HEK293T (cell line): ENCODE measurements at regions not wholly inside any gene's neighbourhood (a gene's known extent, or its start where the extent isn't known, plus 50 kb on each side); places are given as distances from the start of the nearest gene placed in this dataset.

Source experiments
- BHLHE40 ChIP-seq: fragments of 450-650 bp; IDR thresholded peaks from 2 replicates; pipeline ENCODE4 v1.6.1; 2016; ENCODE audit warnings: mild to moderate bottlenecking, moderate library complexity, borderline replicate concordance
- CTBP1 ChIP-seq: fragments of 450-650 bp; IDR thresholded peaks from 2 replicates; pipeline ENCODE4 v1.6.1; 2016; ENCODE audit warnings: borderline replicate concordance
- ELF4 ChIP-seq: fragments of 450-650 bp; IDR thresholded peaks from 2 replicates; pipeline ENCODE4 v1.6.1; 2017; ENCODE audit warnings: antibody characterized with exemption
- FOXA1 ChIP-seq: fragments of 450-650 bp; IDR thresholded peaks from 2 replicates; pipeline ENCODE4 v1.6.1; 2016; ENCODE audit warnings: mild to moderate bottlenecking
- FOXM1 ChIP-seq: fragments of 450-650 bp; IDR thresholded peaks from 2 replicates; pipeline ENCODE4 v1.6.1; 2017; ENCODE audit warnings: mild to moderate bottlenecking, borderline replicate concordance
- HDGF ChIP-seq: fragments of 450-650 bp; IDR thresholded peaks from 2 replicates; pipeline ENCODE4 v1.6.1; 2017; ENCODE audit warnings: antibody characterized with exemption, borderline replicate concordance
- LEF1 ChIP-seq: fragments of 450-650 bp; IDR thresholded peaks from 2 replicates; pipeline ENCODE4 v1.6.1; 2017; ENCODE audit warnings: mild to moderate bottlenecking, borderline replicate concordance
- SP1 ChIP-seq: fragments of 450-650 bp; IDR thresholded peaks from 2 replicates; pipeline ENCODE4 v1.6.1; 2017
- SUZ12 ChIP-seq: fragments of 450-650 bp; IDR thresholded peaks from 2 replicates; pipeline ENCODE4 v1.6.1; 2016; ENCODE audit warnings: mild to moderate bottlenecking
- TARDBP ChIP-seq: fragments of 450-650 bp; IDR thresholded peaks from 2 replicates; pipeline ENCODE4 v1.6.1; 2016
- ZNF384 ChIP-seq: fragments of 450-650 bp; IDR thresholded peaks from 2 replicates; pipeline ENCODE4 v1.6.1; 2016

DNA sequence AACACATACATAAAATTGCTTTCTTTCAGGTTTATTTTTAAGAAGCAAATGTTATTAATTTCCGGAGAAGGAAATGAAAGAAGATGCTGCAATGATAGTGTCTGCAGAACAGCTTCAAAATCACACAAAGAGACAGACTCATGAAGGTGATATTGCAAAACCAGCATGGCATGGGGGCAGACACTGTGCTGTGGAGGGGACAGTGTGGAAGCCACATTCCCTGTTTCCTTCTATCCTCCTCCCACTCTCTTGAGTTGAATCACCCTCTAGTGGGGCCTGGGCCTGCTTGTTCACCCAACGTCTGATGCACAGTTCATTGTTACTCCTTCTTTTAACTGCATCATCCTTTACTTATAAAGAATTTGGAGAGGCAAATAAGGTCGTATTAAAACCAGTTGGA, 104.0 kb upstream of the INSIG1 start:
- TF ChIP-seq SP1 = no peak
- TF ChIP-seq TARDBP = no peak
- no peak for TF ChIP-seq FOXA1
- TF ChIP-seq CTBP1 = no peak
- no peak for TF ChIP-seq ZNF384
- no peak for TF ChIP-seq BHLHE40
- no peak for TF ChIP-seq HDGF
- no peak for TF ChIP-seq FOXM1
- no peak for TF ChIP-seq SUZ12
- no peak for TF ChIP-seq LEF1
- TF ChIP-seq ELF4 = no peak
